ENCODE measurements at regions not wholly inside any gene's neighbourhood (a gene's known extent, or its start where the extent isn't known, plus 50 kb on each side); places are given as distances from the start of the nearest gene placed in this dataset.

- TF ChIP-seq CTCF (IDR thresholded peaks at IDR 0.05), result no peak
- Mint-ChIP-seq H3K36me3 (ENCODE audit: unreplicated experiment) (no peaks in the 10 kb centered on the region), H3K4me3 (ENCODE audit: unreplicated experiment) (peak overlapping the region; percentile 6), H3K4me1 (ENCODE audit: unreplicated experiment) (peaks cover 45% of the 10 kb centered on the region), H3K27ac (ENCODE audit: unreplicated experiment) (peak overlapping the region; percentile 80), H3K9me3 (ENCODE audit: unreplicated experiment) (no peaks in the 10 kb centered on the region), H3K27me3 (ENCODE audit: unreplicated experiment) (peaks cover 2% of the 10 kb centered on the region)
- no peak for DNase-seq (ENCODE audit: extremely low spot score, unreplicated experiment)
Measured at GRCh38 chr12:124173692-124174091, 121.2 kb upstream of the RFLNA start.

- no peaks in the 10 kb centered on the region for H3K9me3 Mint-ChIP-seq (ENCODE audit: unreplicated experiment)
- no peak overlapping the region for H3K4me3 Mint-ChIP-seq (ENCODE audit: unreplicated experiment)
- no peak for TF ChIP-seq CTCF (IDR thresholded peaks at IDR 0.05)
- H3K27ac Mint-ChIP-seq (ENCODE audit: unreplicated experiment), result peak overlapping the region; percentile 80
- DNase-seq (ENCODE audit: extremely low spot score, unreplicated experiment), result no peak
- peaks cover 45% of the 10 kb centered on the region for H3K4me1 Mint-ChIP-seq (ENCODE audit: unreplicated experiment)
- peaks cover 7% of the 10 kb centered on the region for H3K27me3 Mint-ChIP-seq (ENCODE audit: unreplicated experiment)
- H3K36me3 Mint-ChIP-seq (ENCODE audit: unreplicated experiment), result no peaks in the 10 kb centered on the region
Measured at GRCh38 chr12:124174451-124175348, 120.2 kb upstream of the RFLNA start.

GRCh38 chr12:124175704-124176103, 119.2 kb upstream of the RFLNA start:
- no peak for DNase-seq (ENCODE audit: extremely low spot score, unreplicated experiment)
- peaks cover 41% of the 10 kb centered on the region for H3K4me1 Mint-ChIP-seq (ENCODE audit: unreplicated experiment)
- peaks cover 7% of the 10 kb centered on the region for H3K27me3 Mint-ChIP-seq (ENCODE audit: unreplicated experiment)
- no peak overlapping the region for H3K27ac Mint-ChIP-seq (ENCODE audit: unreplicated experiment)
- no peaks in the 10 kb centered on the region for H3K36me3 Mint-ChIP-seq (ENCODE audit: unreplicated experiment)
- no peak for TF ChIP-seq CTCF (IDR thresholded peaks at IDR 0.05)
- no peaks in the 10 kb centered on the region for H3K9me3 Mint-ChIP-seq (ENCODE audit: unreplicated experiment)
- no peak overlapping the region for H3K4me3 Mint-ChIP-seq (ENCODE audit: unreplicated experiment)

GRCh38 chr12:124177276-124177950, 117.5 kb upstream of the RFLNA start:
- DNase-seq (ENCODE audit: extremely low spot score, unreplicated experiment), result no peak
- TF ChIP-seq CTCF (IDR thresholded peaks at IDR 0.05), result no peak
- Mint-ChIP-seq H3K4me3 (ENCODE audit: unreplicated experiment) (no peak overlapping the region), H3K27ac (ENCODE audit: unreplicated experiment) (no peak overlapping the region), H3K27me3 (ENCODE audit: unreplicated experiment) (peaks cover 7% of the 10 kb centered on the region), H3K4me1 (ENCODE audit: unreplicated experiment) (peaks cover 31% of the 10 kb centered on the region), H3K36me3 (ENCODE audit: unreplicated experiment) (no peaks in the 10 kb centered on the region), H3K9me3 (ENCODE audit: unreplicated experiment) (no peaks in the 10 kb centered on the region)

- Mint-ChIP-seq H3K4me1 (ENCODE audit: unreplicated experiment) (peaks cover 28% of the 10 kb centered on the region), H3K9me3 (ENCODE audit: unreplicated experiment) (no peaks in the 10 kb centered on the region), H3K4me3 (ENCODE audit: unreplicated experiment) (no peak overlapping the region), H3K27me3 (ENCODE audit: unreplicated experiment) (peaks cover 8% of the 10 kb centered on the region), H3K36me3 (ENCODE audit: unreplicated experiment) (no peaks in the 10 kb centered on the region), H3K27ac (ENCODE audit: unreplicated experiment) (no peak overlapping the region)
- no peak for TF ChIP-seq CTCF (IDR thresholded peaks at IDR 0.05)
- DNase-seq (ENCODE audit: extremely low spot score, unreplicated experiment), result no peak
Measured at GRCh38 chr12:124177951-124178316, 117.0 kb upstream of the RFLNA start.
